HG02678 (cell line): ENCODE measurements at regions not wholly inside any gene's neighbourhood (a gene's known extent, or its start where the extent isn't known, plus 50 kb on each side); places are given as distances from the start of the nearest gene placed in this dataset.

Source experiments
- ATAC-seq: cut with Tn5 transposase; IDR thresholded peaks from one replicate; pipeline ENCODE4 v1.9.1; 2021; ENCODE audit warnings: mild to moderate bottlenecking, moderate library complexity; ENCODE audit not compliant: unreplicated experiment

GRCh38 chr12:126858560-126858959 is 1408.4 kb upstream of the TMEM132C start:
- ATAC-seq = no peak

GRCh38 chr12:126860210-126860609 is 1406.8 kb upstream of the TMEM132C start:
- ATAC-seq = no peak

- no peak for ATAC-seq
Measured at GRCh38 chr12:126862500-126862899, 1404.5 kb upstream of the TMEM132C start.

GRCh38 chr12:126869644-126870043 is 1397.3 kb upstream of the TMEM132C start:
- ATAC-seq = no peak

- ATAC-seq = no peak
Measured at GRCh38 chr12:126873701-126874100, 1393.3 kb upstream of the TMEM132C start.

- peak; percentile 85 for ATAC-seq
Measured at GRCh38 chr12:126874427-126875026, 1392.4 kb upstream of the TMEM132C start.

GRCh38 chr12:126879842-126880241 is 1387.1 kb upstream of the TMEM132C start:
- no peak for ATAC-seq

GRCh38 chr12:126883697-126884096 is 1383.3 kb upstream of the TMEM132C start:
- no peak for ATAC-seq

- ATAC-seq = no peak
Measured at GRCh38 chr12:126889501-126889900, 1377.5 kb upstream of the TMEM132C start.

GRCh38 chr12:126890097-126890496 is 1376.9 kb upstream of the TMEM132C start:
- no peak for ATAC-seq

GRCh38 chr12:126891789-126892188 is 1375.2 kb upstream of the TMEM132C start:
- ATAC-seq = no peak

GRCh38 chr12:126895951-126896913 is 1370.7 kb upstream of the TMEM132C start:
- ATAC-seq = no peak

- ATAC-seq = no peak
Measured at GRCh38 chr12:126897102-126897501, 1369.9 kb upstream of the TMEM132C start.

- no peak for ATAC-seq
Measured at GRCh38 chr12:126897778-126898177, 1369.2 kb upstream of the TMEM132C start.

GRCh38 chr12:126898562-126898961 is 1368.4 kb upstream of the TMEM132C start:
- ATAC-seq = no peak

- ATAC-seq = no peak
Measured at GRCh38 chr12:126899926-126900792, 1366.8 kb upstream of the TMEM132C start.

GRCh38 chr12:126903027-126903876 is 1363.7 kb upstream of the TMEM132C start:
- no peak for ATAC-seq

- ATAC-seq = no peak
Measured at GRCh38 chr12:126905752-126906151, 1361.2 kb upstream of the TMEM132C start.

- ATAC-seq = no peak
Measured at GRCh38 chr12:126907900-126908764, 1358.8 kb upstream of the TMEM132C start.
